Erythroblast (primary cell): ENCODE measurements at regions not wholly inside any gene's neighbourhood (a gene's known extent, or its start where the extent isn't known, plus 50 kb on each side); places are given as distances from the start of the nearest gene placed in this dataset.

Experiments
- GATA1 ChIP-seq: IDR thresholded peaks from 2 replicates; pipeline ENCODE4 v1.6.1; 2011; ENCODE audit warnings: low read depth, mild to moderate bottlenecking, control low read depth, low read length, moderate library complexity
- POLR2A ChIP-seq: IDR thresholded peaks from 2 replicates; pipeline ENCODE4 v1.6.1; 2011; ENCODE audit warnings: mild to moderate bottlenecking, low read length

- TF ChIP-seq POLR2A: no peak
- TF ChIP-seq GATA1: no peak
These were observed 94.4 kb downstream of the RNASET2 start for GRCh38 chr6:166861961-166862286.
